HG03520 (cell line): ENCODE measurements at regions not wholly inside any gene's neighbourhood (a gene's known extent, or its start where the extent isn't known, plus 50 kb on each side); places are given as distances from the start of the nearest gene placed in this dataset.

Experiments
- ATAC-seq: cut with Tn5 transposase; IDR thresholded peaks from one replicate; pipeline ENCODE4 v1.9.1; 2021; ENCODE audit warnings: mild to moderate bottlenecking, moderate library complexity; ENCODE audit not compliant: unreplicated experiment

GRCh38 chr5:111914966-111915636, 158.1 kb upstream of the NREP start:
- no peak for ATAC-seq

GRCh38 chr5:111902436-111902835, 145.4 kb upstream of the NREP start:
- ATAC-seq, result no peak

GRCh38 chr5:111901296-111901695, 144.3 kb upstream of the NREP start:
- no peak for ATAC-seq

GRCh38 chr5:111892949-111893348, 136.0 kb upstream of the NREP start:
- ATAC-seq, result no peak

GRCh38 chr5:111887706-111888105, 130.7 kb upstream of the NREP start:
- ATAC-seq, result no peak

GRCh38 chr5:111869681-111870080, 112.7 kb upstream of the NREP start:
- no peak for ATAC-seq

- no peak for ATAC-seq
These were observed 108.4 kb upstream of the NREP start for GRCh38 chr5:111865356-111865755.

- no peak for ATAC-seq
These were observed 106.8 kb upstream of the NREP start for GRCh38 chr5:111863801-111864200.

GRCh38 chr5:111859533-111860270, 102.7 kb upstream of the NREP start:
- no peak for ATAC-seq

- no peak for ATAC-seq
These were observed 102.0 kb upstream of the NREP start for GRCh38 chr5:111859031-111859430.

- no peak for ATAC-seq
These were observed 100.6 kb upstream of the NREP start for GRCh38 chr5:111857623-111858022.

- ATAC-seq, result no peak
These were observed 100.0 kb upstream of the NREP start for GRCh38 chr5:111856876-111857466.

- ATAC-seq, result no peak
These were observed 98.4 kb upstream of the NREP start for GRCh38 chr5:111855356-111855755.

- ATAC-seq, result no peak
These were observed 97.2 kb upstream of the NREP start for GRCh38 chr5:111854186-111854585.

GRCh38 chr5:111853748-111854147, 96.8 kb upstream of the NREP start:
- ATAC-seq, result no peak

- ATAC-seq, result no peak
These were observed 94.9 kb upstream of the NREP start for GRCh38 chr5:111851631-111852548.

GRCh38 chr5:111848476-111848875, 91.5 kb upstream of the NREP start:
- ATAC-seq, result no peak

- ATAC-seq, result no peak
These were observed 90.3 kb upstream of the NREP start for GRCh38 chr5:111847052-111847925.

- no peak for ATAC-seq
These were observed 83.2 kb upstream of the NREP start for GRCh38 chr5:111840036-111840674.

- ATAC-seq, result no peak
These were observed 82.4 kb upstream of the NREP start for GRCh38 chr5:111839438-111839837.
